ENCODE measurements at regions not wholly inside any gene's neighbourhood (a gene's known extent, or its start where the extent isn't known, plus 50 kb on each side); places are given as distances from the start of the nearest gene placed in this dataset.

DNA sequence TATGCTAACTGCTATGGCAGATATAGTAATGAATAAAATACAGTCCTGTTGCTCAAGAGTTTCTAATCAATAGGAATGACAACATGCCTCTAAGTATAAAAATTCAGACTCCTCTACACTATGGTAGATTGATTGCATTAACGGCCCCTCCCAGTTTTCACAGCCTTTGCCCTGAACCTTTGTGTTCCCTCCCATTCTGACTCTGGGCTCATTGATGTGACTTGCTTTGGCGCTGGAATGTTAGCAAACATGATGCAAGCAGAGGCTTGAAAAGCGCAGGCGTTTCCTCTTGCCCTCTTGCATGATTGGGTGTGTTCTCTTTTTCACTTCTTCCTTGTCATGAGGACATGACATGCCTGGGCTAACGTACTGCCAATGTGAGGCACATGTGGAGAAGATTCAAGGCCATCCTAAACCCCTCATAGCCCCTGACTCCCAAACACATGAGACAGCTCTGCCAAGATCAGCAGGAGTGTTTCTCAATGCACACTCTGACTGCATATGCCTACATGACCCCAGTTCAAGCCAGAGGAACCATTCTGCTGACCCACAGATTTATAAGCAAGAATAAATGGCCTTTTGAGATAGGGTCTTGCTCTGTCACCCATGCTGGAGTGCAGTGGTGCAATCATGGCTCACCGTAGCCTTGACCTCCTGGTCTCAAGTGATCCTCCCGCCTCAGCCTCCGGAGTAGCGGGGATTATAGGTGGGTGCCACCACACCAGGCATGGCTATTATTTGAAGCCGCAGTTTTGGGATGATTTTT lies 49.7 kb upstream of the CD28 start:
- TF ChIP-seq, protein P1, sequence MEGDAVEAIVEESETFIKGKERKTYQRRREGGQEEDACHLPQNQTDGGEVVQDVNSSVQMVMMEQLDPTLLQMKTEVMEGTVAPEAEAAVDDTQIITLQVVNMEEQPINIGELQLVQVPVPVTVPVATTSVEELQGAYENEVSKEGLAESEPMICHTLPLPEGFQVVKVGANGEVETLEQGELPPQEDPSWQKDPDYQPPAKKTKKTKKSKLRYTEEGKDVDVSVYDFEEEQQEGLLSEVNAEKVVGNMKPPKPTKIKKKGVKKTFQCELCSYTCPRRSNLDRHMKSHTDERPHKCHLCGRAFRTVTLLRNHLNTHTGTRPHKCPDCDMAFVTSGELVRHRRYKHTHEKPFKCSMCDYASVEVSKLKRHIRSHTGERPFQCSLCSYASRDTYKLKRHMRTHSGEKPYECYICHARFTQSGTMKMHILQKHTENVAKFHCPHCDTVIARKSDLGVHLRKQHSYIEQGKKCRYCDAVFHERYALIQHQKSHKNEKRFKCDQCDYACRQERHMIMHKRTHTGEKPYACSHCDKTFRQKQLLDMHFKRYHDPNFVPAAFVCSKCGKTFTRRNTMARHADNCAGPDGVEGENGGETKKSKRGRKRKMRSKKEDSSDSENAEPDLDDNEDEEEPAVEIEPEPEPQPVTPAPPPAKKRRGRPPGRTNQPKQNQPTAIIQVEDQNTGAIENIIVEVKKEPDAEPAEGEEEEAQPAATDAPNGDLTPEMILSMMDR (conservative IDR thresholded peaks at IDR 0.05; ENCODE audit: low read length) = no peak
- no peak for TF ChIP-seq EZH2phosphoT487 (IDR thresholded peaks at IDR 0.05; ENCODE audit: borderline replicate concordance, low read depth, low read length)

Data from OCI-LY7 (cell line).